ENCODE measurements at regions not wholly inside any gene's neighbourhood (a gene's known extent, or its start where the extent isn't known, plus 50 kb on each side); places are given as distances from the start of the nearest gene placed in this dataset.

- no peak for TF ChIP-seq CTCF (conservative IDR thresholded peaks at IDR 0.05)
- no peak overlapping the region for H3K27ac ChIP-seq
These were observed 313.1 kb downstream of the KLHL13 start for GRCh38 chrX:117803463-117803862.

GRCh38 chrX:117788339-117788738 lies 328.3 kb downstream of the KLHL13 start:
- H3K27ac ChIP-seq = no peak overlapping the region
- no peak for TF ChIP-seq CTCF (conservative IDR thresholded peaks at IDR 0.05)

GRCh38 chrX:117771384-117771783 lies 345.2 kb downstream of the KLHL13 start:
- TF ChIP-seq CTCF (conservative IDR thresholded peaks at IDR 0.05) = no peak
- no peak overlapping the region for H3K27ac ChIP-seq

- no peak for TF ChIP-seq CTCF (conservative IDR thresholded peaks at IDR 0.05)
- no peak overlapping the region for H3K27ac ChIP-seq
These were observed 347.6 kb downstream of the KLHL13 start for GRCh38 chrX:117768861-117769604.

- no peak overlapping the region for H3K27ac ChIP-seq
- no peak for TF ChIP-seq CTCF (conservative IDR thresholded peaks at IDR 0.05)
These were observed 351.4 kb downstream of the KLHL13 start for GRCh38 chrX:117765211-117765610.

GRCh38 chrX:117752745-117753144 lies 363.9 kb downstream of the KLHL13 start:
- TF ChIP-seq CTCF (conservative IDR thresholded peaks at IDR 0.05) = no peak
- no peak overlapping the region for H3K27ac ChIP-seq

GRCh38 chrX:117751155-117751554 lies 365.5 kb downstream of the KLHL13 start:
- no peak for TF ChIP-seq CTCF (conservative IDR thresholded peaks at IDR 0.05)
- H3K27ac ChIP-seq = no peak overlapping the region
